ENCODE measurements at regions not wholly inside any gene's neighbourhood (a gene's known extent, or its start where the extent isn't known, plus 50 kb on each side); places are given as distances from the start of the nearest gene placed in this dataset.
"Not testable (repeated sequence)": the region's sequence is repeated elsewhere in the genome, so short reads cannot be mapped to it uniquely, and the experiment has no call there.

GRCh38 chr7:66571568-66571967 is 57.1 kb upstream of the KCTD7 start:
- in situ Hi-C loops (cut with HindIII; ENCODE audit: low sequenced_read_pairs), result no loop called here

- in situ Hi-C loops (cut with HindIII; ENCODE audit: low sequenced_read_pairs), result not testable (repeated sequence)
Measured at GRCh38 chr7:66573782-66574495, 54.7 kb upstream of the KCTD7 start.

GRCh38 chr7:66574768-66575167 is 53.9 kb upstream of the KCTD7 start:
- in situ Hi-C loops (cut with HindIII; ENCODE audit: low sequenced_read_pairs), result not testable (repeated sequence)

GRCh38 chr7:66575398-66575797 is 53.3 kb upstream of the KCTD7 start:
- in situ Hi-C loops (cut with HindIII; ENCODE audit: low sequenced_read_pairs), result no loop called here

GRCh38 chr7:66576646-66577045 is 52.0 kb upstream of the KCTD7 start:
- in situ Hi-C loops (cut with HindIII; ENCODE audit: low sequenced_read_pairs), result no loop called here

All from endothelial cell of hepatic sinusoid (primary cell).